ENCODE measurements at regions not wholly inside any gene's neighbourhood (a gene's known extent, or its start where the extent isn't known, plus 50 kb on each side); places are given as distances from the start of the nearest gene placed in this dataset.

- in situ Hi-C loops (cut with MboI; ENCODE audit: low sequenced_read_pairs, unreplicated experiment), result no loop called here
- no peak for TF ChIP-seq CTCF (IDR thresholded peaks at IDR 0.05; ENCODE audit: borderline replicate concordance, control extremely low read depth, extremely low read depth, insufficient read depth, missing control alignments)
- DNase-seq (ENCODE audit: low spot score), result no peak
Measured at GRCh38 chr9:126114850-126115460, 211.7 kb upstream of the MVB12B start.

- in situ Hi-C loops (cut with MboI; ENCODE audit: low sequenced_read_pairs, unreplicated experiment), result no loop called here
- no peak for DNase-seq (ENCODE audit: low spot score)
- TF ChIP-seq CTCF (IDR thresholded peaks at IDR 0.05; ENCODE audit: borderline replicate concordance, control extremely low read depth, extremely low read depth, insufficient read depth, missing control alignments), result no peak
Measured at GRCh38 chr9:126116351-126117157, 210.1 kb upstream of the MVB12B start.

DNA sequence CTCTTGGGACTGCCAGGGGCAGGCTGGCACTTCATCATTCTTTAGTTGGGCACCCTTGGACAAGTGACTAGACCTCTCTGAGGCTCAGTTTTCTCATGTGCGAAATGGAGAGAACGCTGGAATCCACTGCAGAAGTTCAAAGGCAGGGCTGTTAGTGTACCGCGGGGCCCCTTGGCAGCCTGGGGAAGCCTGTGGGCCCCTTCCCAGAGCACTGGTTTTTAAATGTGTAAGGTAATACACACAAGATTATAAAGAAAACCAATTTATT is 209.5 kb upstream of the MVB12B start:
- no peak for DNase-seq (ENCODE audit: low spot score)
- in situ Hi-C loops (cut with MboI; ENCODE audit: low sequenced_read_pairs, unreplicated experiment), result no loop called here
- TF ChIP-seq CTCF (IDR thresholded peaks at IDR 0.05; ENCODE audit: borderline replicate concordance, control extremely low read depth, extremely low read depth, insufficient read depth, missing control alignments), result no peak

DNA sequence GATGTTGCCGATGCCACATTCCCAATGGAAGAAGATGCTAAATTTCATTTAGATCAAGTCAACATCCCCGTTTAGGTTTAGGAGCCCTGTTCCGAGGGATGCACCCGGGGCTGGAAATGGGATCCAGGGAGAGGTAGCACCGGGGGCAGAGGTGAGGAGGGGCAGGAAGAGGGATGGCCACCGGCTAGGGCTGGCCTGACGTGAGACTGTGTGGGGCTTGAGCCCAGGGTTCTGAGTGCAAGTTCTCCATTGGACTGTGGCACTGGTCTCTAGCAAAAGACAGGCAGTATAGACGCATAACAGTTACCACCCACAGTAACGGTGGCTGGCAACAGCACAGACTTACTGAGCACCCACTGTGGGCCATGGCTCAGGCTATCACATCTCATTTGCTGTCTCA is 209.0 kb upstream of the MVB12B start:
- DNase-seq (ENCODE audit: low spot score), result peak; percentile 1
- in situ Hi-C loops (cut with MboI; ENCODE audit: low sequenced_read_pairs, unreplicated experiment), result no loop called here
- no peak for TF ChIP-seq CTCF (IDR thresholded peaks at IDR 0.05; ENCODE audit: borderline replicate concordance, control extremely low read depth, extremely low read depth, insufficient read depth, missing control alignments)

DNA sequence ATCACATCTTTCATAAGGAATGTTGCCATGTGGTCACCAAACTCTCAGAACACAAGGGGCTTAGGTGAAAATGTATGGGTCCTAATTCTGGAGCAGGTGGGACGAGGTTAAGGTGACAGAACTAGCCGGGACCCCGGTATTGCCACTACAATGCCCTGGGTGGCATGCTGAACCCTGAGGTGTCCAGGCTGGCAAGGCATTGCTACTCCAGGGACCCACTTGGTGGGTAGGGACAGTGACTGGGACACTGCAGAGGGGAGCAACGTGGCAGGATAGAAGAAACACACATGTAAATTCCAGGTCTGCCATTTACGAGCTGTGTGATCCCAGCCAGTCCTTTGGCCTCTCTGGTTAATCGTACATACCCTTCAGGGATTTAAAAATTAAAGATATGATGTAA is 206.9 kb upstream of the MVB12B start:
- in situ Hi-C loops (cut with MboI; ENCODE audit: low sequenced_read_pairs, unreplicated experiment), result no loop called here
- peak; percentile 2 for DNase-seq (ENCODE audit: low spot score)
- no peak for TF ChIP-seq CTCF (IDR thresholded peaks at IDR 0.05; ENCODE audit: borderline replicate concordance, control extremely low read depth, extremely low read depth, insufficient read depth, missing control alignments)

DNA sequence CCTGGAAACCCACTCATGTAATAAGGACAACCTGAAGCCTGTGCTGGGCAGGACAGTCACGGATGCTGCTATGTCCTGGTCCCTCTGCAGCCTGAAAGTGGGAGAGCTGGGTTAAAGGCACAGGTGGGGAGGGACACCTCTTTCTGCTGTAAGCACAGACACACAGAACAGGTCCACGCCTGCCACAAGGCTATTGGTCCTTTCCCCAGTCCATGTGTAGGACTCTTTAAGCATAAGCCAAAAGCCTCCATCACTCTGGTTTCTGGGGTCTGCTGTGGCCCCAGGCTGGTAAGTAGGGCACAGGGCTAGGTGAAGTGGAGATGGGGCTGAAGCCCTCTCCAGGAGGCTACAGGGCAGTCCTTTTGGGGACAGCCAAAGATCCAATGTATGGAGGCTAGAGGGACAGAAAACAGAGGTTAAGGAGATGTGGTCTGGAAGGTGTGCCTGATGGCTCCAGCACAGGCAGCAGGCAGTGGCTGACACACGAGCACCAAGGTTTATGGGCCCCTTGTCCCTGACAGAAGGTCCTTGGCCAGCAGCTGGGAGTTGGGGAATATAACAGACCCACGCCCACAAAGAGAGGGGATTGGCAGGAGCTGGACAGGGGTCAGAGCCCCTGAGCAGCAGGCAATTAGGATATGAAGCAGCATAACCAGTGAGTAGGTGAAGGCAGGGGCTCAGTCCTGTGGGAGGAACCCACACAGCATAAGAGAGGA is 203.6 kb upstream of the MVB12B start:
- no peak for TF ChIP-seq CTCF (IDR thresholded peaks at IDR 0.05; ENCODE audit: borderline replicate concordance, control extremely low read depth, extremely low read depth, insufficient read depth, missing control alignments)
- peak; percentile 4 for DNase-seq (ENCODE audit: low spot score)
- in situ Hi-C loops (cut with MboI; ENCODE audit: low sequenced_read_pairs, unreplicated experiment), result no loop called here

All from GM13976 (cell line).